PC-3 (cell line): ENCODE measurements at regions not wholly inside any gene's neighbourhood (a gene's known extent, or its start where the extent isn't known, plus 50 kb on each side); places are given as distances from the start of the nearest gene placed in this dataset.

Experiments
- ATAC-seq: fragments of 200-7000 bp; cut with Tn5 transposase; 2 replicates; pipeline ENCODE4 v1.9.1; 2020; ENCODE audit warnings: mild to moderate bottlenecking, moderate library complexity
- BruUV-seq: library from RNA; stranded (reverse); fragments of 400-500 nt; replicated peaks from 2 replicates; lab custom pipeline; 2021; lab: Mats Ljungman, UMichigan
- CTCF ChIA-PET: fragments of 300-600 bp; sonication (Branson Sonifier 250); formaldehyde crosslinking; loops from one replicate; lab custom pipeline; 2022; ENCODE audit warnings: antibody characterized with exemption; lab: Charles Lee
- POLR2A ChIA-PET: fragments of 300-600 bp; sonication (Branson Sonifier 250); formaldehyde crosslinking; loops from one replicate; lab custom pipeline; 2022; ENCODE audit warnings: antibody characterized with exemption; ENCODE audit not compliant: unreplicated experiment; lab: Charles Lee
- DNase-seq: peaks from one replicate; pipeline ENCODE4 v3.0.0-alpha.2; 2015
- H2AFZ ChIP-seq: fragments of 300-600 bp; sonication (generic); 2 replicates; pipeline ENCODE4 v1.6.0; 2016; ENCODE audit warnings: antibody characterized with exemption, low read length
- H3F3A ChIP-seq: fragments of 300-600 bp; sonication (generic); one replicate; pipeline ENCODE4 v1.6.0; 2017; ENCODE audit warnings: antibody characterized with exemption, low read length, control low read depth, mild to moderate bottlenecking; ENCODE audit not compliant: unreplicated experiment
- H3K27ac ChIP-seq: fragments of 300-600 bp; sonication (generic); 2 replicates; pipeline ENCODE4 v1.5.1; 2016; ENCODE audit warnings: mild to moderate bottlenecking, low read length
- H3K27me3 ChIP-seq: fragments of 300-600 bp; sonication (generic); 2 replicates; pipeline ENCODE4 v1.6.1; 2016; ENCODE audit warnings: low read length, mixed read lengths
- H3K36me3 ChIP-seq: fragments of 300-600 bp; sonication (generic); 2 replicates; pipeline ENCODE4 v1.6.1; 2016; ENCODE audit warnings: low read depth, mixed run types, low read length, mixed read lengths
- H3K4me1 ChIP-seq: fragments of 300-600 bp; sonication (generic); 2 replicates; pipeline ENCODE4 v1.5.1; 2016; ENCODE audit warnings: low read length; ENCODE audit not compliant: insufficient read depth
- H3K4me2 ChIP-seq: fragments of 300-600 bp; sonication (generic); 2 replicates; pipeline ENCODE4 v1.6.0; 2016; ENCODE audit warnings: low read length
- H3K4me3 ChIP-seq: fragments of 300-600 bp; sonication (generic); 2 replicates; pipeline ENCODE4 v1.5.1; 2016; ENCODE audit warnings: mild to moderate bottlenecking, low read length, mixed read lengths
- H3K79me2 ChIP-seq: fragments of 300-600 bp; sonication (generic); 2 replicates; pipeline ENCODE4 v1.6.1; 2017; ENCODE audit warnings: low read length, mixed read lengths
- H3K9ac ChIP-seq: fragments of 300-600 bp; sonication (generic); 2 replicates; pipeline ENCODE4 v1.6.0; 2016; ENCODE audit warnings: mild to moderate bottlenecking, low read length
- H3K9me2 ChIP-seq: fragments of 300-600 bp; sonication (generic); replicated peaks from 2 replicates; pipeline ENCODE4 v1.6.1; 2016; ENCODE audit warnings: mixed run types, low read length, mixed read lengths
- H3K9me3 ChIP-seq: fragments of 300-600 bp; sonication (generic); 2 replicates; pipeline ENCODE4 v1.6.1; 2016; ENCODE audit warnings: low read length, mixed read lengths
- H4K20me1 ChIP-seq: fragments of 300-600 bp; sonication (generic); 2 replicates; pipeline ENCODE4 v1.6.1; 2016; ENCODE audit warnings: low read length, mixed read lengths
- EZH2 ChIP-seq: fragments of 300-600 bp; sonication (generic); IDR thresholded peaks from one replicate; pipeline ENCODE4 v1.6.1; 2017; ENCODE audit warnings: antibody characterized with exemption, mild to moderate bottlenecking, low read length; ENCODE audit not compliant: unreplicated experiment
- EZH2phosphoT487 ChIP-seq: fragments of 300-600 bp; sonication (generic); IDR thresholded peaks from 2 replicates; pipeline ENCODE4 v1.6.1; 2018; ENCODE audit warnings: mild to moderate bottlenecking, antibody characterized with exemption, low read length, borderline replicate concordance
- intact Hi-C: fragments of 100-400 bp; cut with micrococcal nuclease; formaldehyde crosslinking; loops from 2 replicates; pipeline ENCODE4 v1.9.0; 2023
- TF ChIP-seq, protein P1 (sequence below): fragments of 300-600 bp; sonication (generic); conservative IDR thresholded peaks from 2 replicates; pipeline ENCODE4 v1.5.1; 2017; ENCODE audit warnings: antibody characterized with exemption, low read depth, mild to moderate bottlenecking, low read length

DNA sequence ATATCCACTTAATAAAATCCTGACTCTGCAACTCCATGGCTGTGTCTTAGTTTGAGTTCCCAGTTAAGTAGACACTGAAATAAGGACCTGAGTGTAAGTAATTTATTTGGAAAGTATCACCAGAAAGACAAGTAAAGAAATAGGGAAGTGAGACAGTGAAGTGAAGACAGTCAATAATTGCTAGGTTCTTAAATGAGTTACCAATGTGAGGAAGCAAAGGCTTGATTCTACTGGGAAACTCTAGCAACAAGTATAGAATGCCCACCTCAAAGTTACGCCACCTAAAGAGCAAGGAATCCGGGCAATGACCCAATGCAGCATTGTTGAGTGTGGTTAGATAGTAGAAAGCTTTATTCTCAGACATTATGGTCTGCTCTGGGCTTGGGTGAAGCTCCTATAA is 383.9 kb downstream of the TLR4 start:
- no peak overlapping the region for H2AFZ ChIP-seq
- no peaks in the 10 kb centered on the region for H3K79me2 ChIP-seq
- TF ChIP-seq EZH2phosphoT487 (no peak), EZH2 (no peak)
- H3F3A ChIP-seq: no peaks in the 10 kb centered on the region
- no peak overlapping the region for H3K4me3 ChIP-seq
- POLR2A ChIA-PET: no interaction called here
- H3K36me3 ChIP-seq: no peaks in the 10 kb centered on the region
- no peaks in the 10 kb centered on the region for H3K4me1 ChIP-seq
- no peak overlapping the region for H3K9ac ChIP-seq
- BruUV-seq: no TSS peak
- CTCF ChIA-PET: no interaction called here
- H3K27ac ChIP-seq: no peak overlapping the region
- DNase-seq: no peak
- H4K20me1 ChIP-seq: no peaks in the 10 kb centered on the region
- no peak overlapping the region for H3K4me2 ChIP-seq
- H3K27me3 ChIP-seq: no peaks in the 10 kb centered on the region
- intact Hi-C loops: no loop called here
- ATAC-seq: no peak
- no peaks in the 10 kb centered on the region for H3K9me2 ChIP-seq
- H3K9me3 ChIP-seq: no peaks in the 10 kb centered on the region

GRCh38 chr9:118091226-118091625 is 387.0 kb downstream of the TLR4 start:
- intact Hi-C loops: no loop called here
- no peak overlapping the region for H3K4me3 ChIP-seq
- H3K79me2 ChIP-seq: no peaks in the 10 kb centered on the region
- no peaks in the 10 kb centered on the region for H3K27me3 ChIP-seq
- ChIA-PET POLR2A (no interaction called here), CTCF (no interaction called here)
- H4K20me1 ChIP-seq: no peaks in the 10 kb centered on the region
- H3K9me2 ChIP-seq: no peaks in the 10 kb centered on the region
- TF ChIP-seq EZH2 (no peak), EZH2phosphoT487 (no peak)
- TF ChIP-seq, protein P1, sequence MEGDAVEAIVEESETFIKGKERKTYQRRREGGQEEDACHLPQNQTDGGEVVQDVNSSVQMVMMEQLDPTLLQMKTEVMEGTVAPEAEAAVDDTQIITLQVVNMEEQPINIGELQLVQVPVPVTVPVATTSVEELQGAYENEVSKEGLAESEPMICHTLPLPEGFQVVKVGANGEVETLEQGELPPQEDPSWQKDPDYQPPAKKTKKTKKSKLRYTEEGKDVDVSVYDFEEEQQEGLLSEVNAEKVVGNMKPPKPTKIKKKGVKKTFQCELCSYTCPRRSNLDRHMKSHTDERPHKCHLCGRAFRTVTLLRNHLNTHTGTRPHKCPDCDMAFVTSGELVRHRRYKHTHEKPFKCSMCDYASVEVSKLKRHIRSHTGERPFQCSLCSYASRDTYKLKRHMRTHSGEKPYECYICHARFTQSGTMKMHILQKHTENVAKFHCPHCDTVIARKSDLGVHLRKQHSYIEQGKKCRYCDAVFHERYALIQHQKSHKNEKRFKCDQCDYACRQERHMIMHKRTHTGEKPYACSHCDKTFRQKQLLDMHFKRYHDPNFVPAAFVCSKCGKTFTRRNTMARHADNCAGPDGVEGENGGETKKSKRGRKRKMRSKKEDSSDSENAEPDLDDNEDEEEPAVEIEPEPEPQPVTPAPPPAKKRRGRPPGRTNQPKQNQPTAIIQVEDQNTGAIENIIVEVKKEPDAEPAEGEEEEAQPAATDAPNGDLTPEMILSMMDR: no peak
- H3K4me1 ChIP-seq: no peaks in the 10 kb centered on the region
- no TSS peak for BruUV-seq
- H3K4me2 ChIP-seq: no peak overlapping the region
- no peak overlapping the region for H2AFZ ChIP-seq
- ATAC-seq: no peak
- H3K27ac ChIP-seq: no peak overlapping the region
- DNase-seq: no peak
- H3K36me3 ChIP-seq: no peaks in the 10 kb centered on the region
- no peak overlapping the region for H3K9ac ChIP-seq
- H3F3A ChIP-seq: no peaks in the 10 kb centered on the region
- H3K9me3 ChIP-seq: no peaks in the 10 kb centered on the region

DNA sequence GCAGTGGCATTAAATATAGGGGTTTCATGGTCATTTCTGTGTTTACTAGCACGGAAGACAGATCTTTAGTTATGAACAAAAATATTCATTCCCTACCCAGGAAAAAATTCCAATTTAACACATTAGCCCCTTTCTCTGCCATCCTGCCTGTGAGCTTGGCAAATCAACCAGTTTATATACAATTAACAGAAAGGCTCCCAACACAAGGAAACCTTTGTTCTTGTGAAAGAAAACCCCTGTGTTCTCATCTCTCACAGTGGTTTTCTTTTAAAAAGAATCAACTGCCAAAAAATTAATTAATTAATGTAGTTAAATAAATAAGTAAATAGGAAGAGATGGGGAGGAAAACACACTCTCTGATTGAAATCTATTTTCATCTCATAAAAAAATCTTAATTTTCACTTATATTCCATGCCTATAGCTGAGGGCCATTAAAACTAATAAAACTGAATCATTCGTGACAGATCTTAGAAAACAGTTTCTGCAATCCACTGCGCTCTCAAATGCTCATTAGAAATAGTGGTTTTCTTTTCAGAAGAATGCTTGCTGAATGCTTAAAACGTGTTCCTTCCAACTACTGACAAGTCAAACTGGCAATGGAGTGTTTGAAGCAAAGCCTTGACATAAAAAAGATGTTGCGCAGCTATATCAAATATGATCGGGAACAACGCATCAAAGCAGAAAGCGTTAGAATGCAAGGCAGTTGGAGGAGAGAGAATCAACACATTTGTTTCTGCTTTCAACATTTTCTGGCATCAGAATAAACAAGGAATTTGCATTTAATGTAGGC is 387.7 kb downstream of the TLR4 start:
- POLR2A ChIA-PET: no interaction called here
- no peaks in the 10 kb centered on the region for H3K4me1 ChIP-seq
- no peaks in the 10 kb centered on the region for H3K27me3 ChIP-seq

More for the DNA sequence above, 387.7 kb downstream of the TLR4 start:
- ATAC-seq (no peak), DNase-seq (no peak)
- TF ChIP-seq EZH2: no peak
- TF ChIP-seq EZH2phosphoT487: no peak
- TF ChIP-seq, protein P1: no peak
- Histone ChIP-seq H3K79me2 (no peaks in the 10 kb centered on the region), H3K36me3 (no peaks in the 10 kb centered on the region), H2AFZ (no peak overlapping the region), H4K20me1 (no peaks in the 10 kb centered on the region), H3K9me3 (no peaks in the 10 kb centered on the region), H3K9ac (no peak overlapping the region), H3K9me2 (no peaks in the 10 kb centered on the region), H3K4me3 (no peak overlapping the region), H3F3A (no peaks in the 10 kb centered on the region), H3K4me2 (no peak overlapping the region), H3K27ac (no peak overlapping the region)
- no TSS peak for BruUV-seq
- intact Hi-C loops: no loop called here
- CTCF ChIA-PET: no interaction called here
